ENCODE measurements at regions not wholly inside any gene's neighbourhood (a gene's known extent, or its start where the extent isn't known, plus 50 kb on each side); places are given as distances from the start of the nearest gene placed in this dataset.

DNA sequence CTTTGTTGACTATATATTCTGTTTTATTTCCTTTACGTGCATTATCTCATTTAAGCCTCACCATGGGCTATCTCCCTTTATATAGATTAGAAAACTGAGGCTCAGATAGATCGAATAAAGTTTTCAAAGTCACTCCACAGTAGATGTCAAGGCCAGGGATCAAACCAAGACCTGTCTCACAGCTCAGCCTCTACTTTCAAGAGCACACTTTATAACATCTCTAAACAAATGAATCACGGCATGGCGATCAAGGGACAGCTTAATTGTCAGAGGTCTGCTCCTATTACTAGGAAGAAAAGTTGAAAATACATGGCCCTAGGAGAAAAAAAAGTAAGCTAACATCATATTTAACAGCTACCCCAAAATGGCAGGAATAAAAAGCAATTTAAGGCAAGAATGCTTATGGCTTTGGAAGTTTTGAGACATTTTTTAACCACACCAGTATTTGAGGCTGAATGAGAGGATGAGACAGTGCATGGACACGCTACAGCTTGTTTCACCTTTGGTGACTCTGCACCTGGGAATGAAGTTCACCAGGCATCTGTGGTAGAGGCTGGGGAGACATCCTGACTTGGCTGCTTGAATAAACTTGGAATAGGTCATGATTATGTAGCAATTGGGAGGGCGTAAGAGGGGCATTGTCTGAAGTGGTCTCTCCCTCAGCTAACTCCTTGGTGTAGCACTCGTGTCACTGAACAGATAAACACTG, 486.8 kb upstream of the WWC1 start:
- no peak for DNase-seq (ENCODE audit: extremely low spot score)
- WGBS: 80% methylated on average over 7 of the region's 7 CpGs
- no peaks in the 10 kb centered on the region for H3K4me1 ChIP-seq (ENCODE audit: insufficient read depth)
- no peaks in the 10 kb centered on the region for H3K36me3 ChIP-seq (ENCODE audit: insufficient read depth)
- H3K27ac ChIP-seq (ENCODE audit: low read depth): no peak overlapping the region
- H3K4me3 ChIP-seq (ENCODE audit: low read depth, low read length): no peak overlapping the region

DNA sequence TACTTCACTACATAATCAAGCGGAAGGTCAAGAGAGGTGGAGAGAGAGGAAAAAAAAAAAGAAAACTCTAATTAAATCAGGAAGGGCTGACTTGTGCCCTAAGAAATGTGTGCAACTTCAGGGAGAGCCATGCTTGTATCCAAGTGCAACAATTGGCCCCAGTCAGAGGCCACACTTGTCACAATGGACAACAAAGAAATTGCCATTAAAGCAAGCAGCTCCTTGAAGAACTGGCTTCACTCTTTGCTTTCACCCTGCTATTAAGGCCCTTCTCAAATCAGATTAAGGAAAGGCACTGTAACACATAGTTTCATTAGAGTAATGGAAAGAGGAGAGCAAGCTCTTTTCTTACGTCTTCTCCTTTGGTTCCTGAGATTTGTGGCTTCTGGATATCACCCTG, 480.9 kb upstream of the WWC1 start:
- Histone ChIP-seq H3K27ac (ENCODE audit: low read depth) (no peak overlapping the region), H3K4me3 (ENCODE audit: low read depth, low read length) (no peak overlapping the region), H3K36me3 (ENCODE audit: insufficient read depth) (no peaks in the 10 kb centered on the region), H3K4me1 (ENCODE audit: insufficient read depth) (no peaks in the 10 kb centered on the region)
- no peak for DNase-seq (ENCODE audit: extremely low spot score)
- WGBS: 87% methylated on average over 2 of the region's 2 CpGs

DNA sequence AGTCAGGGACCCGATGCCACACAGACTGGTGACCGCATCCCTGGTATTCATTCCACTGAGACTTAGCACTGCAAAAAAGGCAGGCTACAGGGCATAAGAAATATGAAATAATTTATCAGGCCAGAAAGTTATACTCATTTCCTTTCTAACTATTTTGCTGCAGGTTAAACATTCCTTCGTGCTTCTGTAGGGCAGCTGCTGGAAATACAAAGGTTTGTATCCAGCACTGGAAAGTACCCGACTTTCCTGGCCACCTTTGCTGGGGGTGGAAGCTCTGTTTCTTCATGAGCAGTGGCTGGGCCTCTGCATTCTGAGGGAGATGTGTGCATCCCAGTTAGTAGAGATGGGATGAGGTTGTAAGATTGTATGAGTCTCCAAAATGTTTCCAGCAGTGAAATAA, 478.6 kb upstream of the WWC1 start:
- H3K4me3 ChIP-seq (ENCODE audit: low read depth, low read length): no peak overlapping the region
- H3K4me1 ChIP-seq (ENCODE audit: insufficient read depth): no peaks in the 10 kb centered on the region
- no peak overlapping the region for H3K27ac ChIP-seq (ENCODE audit: low read depth)
- no peaks in the 10 kb centered on the region for H3K36me3 ChIP-seq (ENCODE audit: insufficient read depth)
- DNase-seq (ENCODE audit: extremely low spot score): no peak
- WGBS: 84% methylated on average over 4 of the region's 4 CpGs

DNA sequence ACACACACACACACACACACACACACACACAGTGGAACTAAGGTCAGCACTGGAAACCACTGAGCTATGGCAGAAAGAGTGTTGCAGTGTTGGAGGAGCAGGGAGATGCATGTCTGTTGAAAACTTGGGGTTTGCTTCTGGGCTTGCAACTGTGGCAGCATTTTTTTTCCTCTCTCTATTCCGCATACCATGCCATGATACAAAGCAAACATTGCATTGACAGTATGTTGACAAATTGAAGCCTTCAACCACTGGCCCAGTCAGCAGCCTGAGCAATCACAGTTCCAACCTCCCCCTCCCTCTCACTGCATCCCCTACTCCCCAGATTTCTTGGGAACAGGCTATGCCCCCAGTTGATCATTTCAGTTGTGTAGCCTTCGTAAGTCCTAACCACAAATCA, 478.1 kb upstream of the WWC1 start:
- no peaks in the 10 kb centered on the region for H3K4me1 ChIP-seq (ENCODE audit: insufficient read depth)
- WGBS: 82% methylated on average over 2 of the region's 2 CpGs
- no peaks in the 10 kb centered on the region for H3K36me3 ChIP-seq (ENCODE audit: insufficient read depth)

DNA sequence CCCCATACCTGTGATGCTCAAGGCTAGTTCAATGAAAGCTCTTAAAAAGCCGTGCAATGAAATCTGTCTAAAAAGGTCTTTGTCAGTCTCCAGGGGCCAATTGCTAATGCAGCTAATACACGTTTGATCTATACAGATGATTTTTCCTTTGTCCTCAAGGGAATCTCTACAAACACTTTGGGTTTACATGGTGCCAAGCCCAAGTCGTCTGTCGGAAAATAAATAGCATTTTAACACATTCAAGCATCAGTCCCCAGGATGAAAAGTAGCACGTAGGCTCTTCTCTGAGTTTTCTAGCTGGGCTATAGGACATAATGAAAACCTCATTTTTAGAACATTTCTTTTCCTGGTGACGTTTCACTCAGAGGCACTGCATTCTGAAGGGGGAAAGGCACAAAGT, 477.4 kb upstream of the WWC1 start:
- 80% methylated on average over 6 of the region's 6 CpGs for WGBS
- no peak overlapping the region for H3K27ac ChIP-seq (ENCODE audit: low read depth)
- no peaks in the 10 kb centered on the region for H3K36me3 ChIP-seq (ENCODE audit: insufficient read depth)
- H3K4me1 ChIP-seq (ENCODE audit: insufficient read depth): no peaks in the 10 kb centered on the region
- no peak for DNase-seq (ENCODE audit: extremely low spot score)
- H3K4me3 ChIP-seq (ENCODE audit: low read depth, low read length): no peak overlapping the region

More for the DNA sequence above, 478.1 kb upstream of the WWC1 start:
- Histone ChIP-seq H3K27ac (ENCODE audit: low read depth) (no peak overlapping the region), H3K4me3 (ENCODE audit: low read depth, low read length) (no peak overlapping the region)
- no peak for DNase-seq (ENCODE audit: extremely low spot score)

DNA sequence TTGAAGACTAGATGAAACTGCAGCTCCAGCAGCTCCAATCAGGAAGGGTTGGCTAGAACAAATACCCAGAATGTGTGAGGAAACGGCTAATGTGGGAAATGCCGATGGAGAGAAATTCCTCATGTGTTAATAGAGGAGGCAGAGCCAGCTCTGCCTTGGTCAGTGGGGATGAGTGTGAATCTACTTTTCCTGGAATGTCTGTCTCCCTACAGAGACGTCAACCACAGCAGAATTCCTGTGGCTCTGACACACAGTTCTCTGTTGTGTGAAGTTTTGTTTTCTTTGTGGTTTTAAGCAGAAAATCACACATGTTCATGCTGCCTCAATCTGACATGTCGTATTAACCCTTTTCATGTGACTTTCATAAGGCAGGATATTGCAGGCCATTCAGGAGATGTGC, 476.6 kb upstream of the WWC1 start:
- Histone ChIP-seq H3K4me3 (ENCODE audit: low read depth, low read length) (no peak overlapping the region), H3K36me3 (ENCODE audit: insufficient read depth) (no peaks in the 10 kb centered on the region), H3K27ac (ENCODE audit: low read depth) (no peak overlapping the region), H3K4me1 (ENCODE audit: insufficient read depth) (no peaks in the 10 kb centered on the region)
- DNase-seq (ENCODE audit: extremely low spot score): no peak
- WGBS: 63% methylated on average over 4 of the region's 4 CpGs

DNA sequence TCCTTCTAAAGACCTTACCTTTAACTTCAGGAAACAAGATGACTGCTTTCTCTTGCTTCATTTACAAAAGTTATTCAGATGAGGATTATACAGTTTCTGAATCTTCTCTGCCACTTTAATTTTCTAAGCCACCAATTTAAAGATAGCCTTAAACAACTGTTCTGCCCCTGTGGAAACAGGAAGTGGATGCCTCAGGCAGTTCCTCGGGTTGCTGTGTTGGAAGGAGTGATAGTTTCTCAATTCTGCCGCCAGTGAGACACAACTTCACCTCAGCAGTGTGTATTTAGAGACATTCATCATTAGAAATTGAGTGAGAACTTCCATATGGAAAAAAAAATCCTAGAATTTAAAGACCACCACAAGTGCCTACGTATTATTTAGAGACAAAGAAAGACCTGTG, 475.1 kb upstream of the WWC1 start:
- Histone ChIP-seq H3K4me1 (ENCODE audit: insufficient read depth) (no peaks in the 10 kb centered on the region), H3K4me3 (ENCODE audit: low read depth, low read length) (no peak overlapping the region), H3K36me3 (ENCODE audit: insufficient read depth) (no peaks in the 10 kb centered on the region), H3K27ac (ENCODE audit: low read depth) (no peak overlapping the region)
- 52% methylated on average over 3 of the region's 3 CpGs for WGBS
- no peak for DNase-seq (ENCODE audit: extremely low spot score)

DNA sequence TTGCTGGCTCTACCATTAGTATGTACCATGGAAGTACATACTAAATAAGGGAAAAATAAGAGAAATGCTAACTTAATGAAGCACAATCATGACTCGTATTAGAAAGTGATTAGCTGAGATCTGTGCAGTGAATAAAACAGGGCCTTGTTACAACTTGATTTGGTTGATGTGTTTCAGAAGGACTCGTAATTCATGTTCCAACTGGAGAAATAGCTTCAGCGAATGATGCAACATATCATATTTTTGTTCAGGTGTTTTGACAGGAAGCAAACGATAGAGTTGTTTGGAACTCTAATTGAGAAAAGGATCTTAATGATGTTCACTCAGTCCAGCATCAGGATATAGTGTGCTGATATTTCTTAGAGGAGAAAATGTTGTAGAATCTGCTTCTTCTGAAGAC, 474.6 kb upstream of the WWC1 start:
- DNase-seq (ENCODE audit: extremely low spot score): no peak
- no peak overlapping the region for H3K27ac ChIP-seq (ENCODE audit: low read depth)
- no peaks in the 10 kb centered on the region for H3K4me1 ChIP-seq (ENCODE audit: insufficient read depth)
- no peak overlapping the region for H3K4me3 ChIP-seq (ENCODE audit: low read depth, low read length)
- H3K36me3 ChIP-seq (ENCODE audit: insufficient read depth): no peaks in the 10 kb centered on the region
- WGBS: 80% methylated on average over 4 of the region's 4 CpGs

DNA sequence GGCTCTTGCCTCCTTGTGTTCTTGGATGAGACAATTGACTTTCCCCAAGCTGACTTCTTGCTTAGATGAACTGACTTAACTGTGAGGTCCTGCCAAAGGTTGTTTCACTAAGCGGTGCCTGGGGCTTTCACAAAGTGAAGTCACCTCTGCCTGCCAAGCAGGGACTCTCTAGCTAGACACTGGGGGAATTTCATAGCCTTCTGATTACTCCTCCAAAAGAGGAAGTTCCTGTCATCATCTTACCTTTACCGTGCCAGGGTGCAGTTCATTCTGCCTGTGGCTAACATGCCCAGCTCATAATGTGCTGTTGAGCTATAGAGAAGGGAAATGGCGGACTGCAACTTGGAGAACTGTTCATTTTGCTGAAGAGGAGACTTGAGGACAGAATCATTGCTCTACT, 472.0 kb upstream of the WWC1 start:
- no peak overlapping the region for H3K27ac ChIP-seq (ENCODE audit: low read depth)

DNA sequence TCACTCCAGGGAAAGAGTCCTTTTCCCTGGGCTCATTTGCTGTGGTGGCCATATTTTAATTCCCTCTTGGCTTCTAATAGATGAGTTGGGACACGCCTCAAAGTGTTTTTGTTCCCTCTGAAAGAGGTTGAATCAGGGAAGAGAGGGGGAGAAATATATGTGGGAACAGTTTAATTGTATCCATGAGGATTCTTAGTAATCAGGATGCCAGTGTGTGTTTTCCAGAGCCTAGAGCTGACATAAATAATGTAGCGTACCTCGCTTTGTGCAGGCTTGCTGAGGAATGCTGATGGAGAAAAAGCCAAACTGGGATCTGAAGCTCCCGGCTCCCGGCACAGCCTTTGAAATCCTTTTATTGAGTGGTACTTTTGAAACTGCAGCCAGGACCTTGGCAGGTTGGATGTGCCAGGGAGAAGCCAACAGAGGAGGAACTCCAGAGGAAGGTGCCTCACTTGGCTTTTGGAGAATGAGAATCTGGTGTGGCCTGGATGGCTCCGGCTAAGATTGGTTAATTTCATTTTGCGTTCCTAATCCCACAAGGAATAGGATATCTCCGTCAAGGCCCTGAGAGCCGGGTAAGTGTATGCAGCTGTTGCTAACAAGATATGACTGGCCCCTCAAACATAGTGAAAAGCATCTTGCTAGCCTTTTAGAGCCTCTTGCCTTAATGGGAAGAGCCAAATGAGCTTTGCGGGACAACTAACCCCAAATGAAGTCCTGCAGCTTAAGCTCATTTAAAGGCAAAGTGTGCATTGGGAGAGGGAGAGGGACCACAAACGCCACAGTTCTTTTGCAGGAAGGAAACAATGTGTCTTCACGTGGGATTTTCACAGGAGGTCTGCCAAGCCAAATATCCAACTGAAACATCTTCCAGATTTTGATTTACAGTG, 471.1 kb upstream of the WWC1 start:
- 40% methylated on average over 12 of the region's 12 CpGs for WGBS
- no peak for DNase-seq (ENCODE audit: extremely low spot score)

More for the DNA sequence above, 472.0 kb upstream of the WWC1 start:
- H3K36me3 ChIP-seq (ENCODE audit: insufficient read depth): no peaks in the 10 kb centered on the region
- H3K4me3 ChIP-seq (ENCODE audit: low read depth, low read length): no peak overlapping the region
- 88% methylated on average over 3 of the region's 3 CpGs for WGBS
- H3K4me1 ChIP-seq (ENCODE audit: insufficient read depth): no peaks in the 10 kb centered on the region
- DNase-seq (ENCODE audit: extremely low spot score): no peak

DNA sequence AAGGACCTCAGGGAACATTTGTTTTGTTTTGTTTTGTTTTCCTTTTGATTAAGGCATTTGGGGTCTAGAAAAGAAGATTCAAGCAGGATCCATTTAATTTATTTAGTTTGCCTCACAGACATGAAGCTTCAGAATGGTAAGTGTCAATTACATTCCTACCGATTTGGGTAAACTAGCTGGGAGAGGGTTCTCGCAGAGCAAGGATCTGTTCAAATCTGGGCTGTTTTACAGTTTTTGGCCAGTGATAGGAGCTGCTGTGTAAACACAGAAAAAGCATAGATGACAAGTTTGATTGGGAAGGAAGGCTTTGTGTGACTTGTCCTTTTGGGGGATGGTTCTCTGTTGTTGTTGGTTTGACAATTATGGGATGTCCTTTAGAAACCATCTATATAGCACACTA, 470.3 kb upstream of the WWC1 start:
- Histone ChIP-seq H3K4me3 (ENCODE audit: low read depth, low read length) (no peak overlapping the region), H3K36me3 (ENCODE audit: insufficient read depth) (no peaks in the 10 kb centered on the region), H3K4me1 (ENCODE audit: insufficient read depth) (no peaks in the 10 kb centered on the region), H3K27ac (ENCODE audit: low read depth) (no peak overlapping the region)
- WGBS: 43% methylated on average over 2 of the region's 2 CpGs
- no peak for DNase-seq (ENCODE audit: extremely low spot score)

More for the DNA sequence above, 471.1 kb upstream of the WWC1 start:
- Histone ChIP-seq H3K36me3 (ENCODE audit: insufficient read depth) (no peaks in the 10 kb centered on the region), H3K4me1 (ENCODE audit: insufficient read depth) (no peaks in the 10 kb centered on the region), H3K27ac (ENCODE audit: low read depth) (no peak overlapping the region), H3K4me3 (ENCODE audit: low read depth, low read length) (no peak overlapping the region)

DNA sequence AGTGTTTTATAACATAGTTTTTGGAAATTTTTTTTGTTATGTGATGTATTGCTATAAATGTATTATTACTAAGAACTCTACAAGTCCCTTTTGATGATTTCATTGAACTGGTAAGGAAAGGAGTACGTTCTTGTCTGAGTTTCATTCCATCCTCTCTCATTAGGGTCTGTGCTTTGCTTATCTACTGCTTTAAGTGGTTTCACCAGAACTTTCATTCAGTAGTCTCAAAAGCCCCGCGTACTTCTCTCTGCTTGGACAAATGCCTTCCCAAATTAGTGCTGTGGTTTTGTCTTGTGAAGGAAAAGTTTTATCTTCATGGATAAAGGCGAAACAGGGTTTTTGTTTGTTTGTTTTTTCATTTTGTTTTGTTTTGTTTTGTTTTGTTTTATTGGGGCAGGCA, 469.8 kb upstream of the WWC1 start:
- 73% methylated on average over 4 of the region's 4 CpGs for WGBS
- H3K4me1 ChIP-seq (ENCODE audit: insufficient read depth): no peaks in the 10 kb centered on the region
- no peak overlapping the region for H3K4me3 ChIP-seq (ENCODE audit: low read depth, low read length)
- H3K27ac ChIP-seq (ENCODE audit: low read depth): no peak overlapping the region
- DNase-seq (ENCODE audit: extremely low spot score): no peak
- no peaks in the 10 kb centered on the region for H3K36me3 ChIP-seq (ENCODE audit: insufficient read depth)

DNA sequence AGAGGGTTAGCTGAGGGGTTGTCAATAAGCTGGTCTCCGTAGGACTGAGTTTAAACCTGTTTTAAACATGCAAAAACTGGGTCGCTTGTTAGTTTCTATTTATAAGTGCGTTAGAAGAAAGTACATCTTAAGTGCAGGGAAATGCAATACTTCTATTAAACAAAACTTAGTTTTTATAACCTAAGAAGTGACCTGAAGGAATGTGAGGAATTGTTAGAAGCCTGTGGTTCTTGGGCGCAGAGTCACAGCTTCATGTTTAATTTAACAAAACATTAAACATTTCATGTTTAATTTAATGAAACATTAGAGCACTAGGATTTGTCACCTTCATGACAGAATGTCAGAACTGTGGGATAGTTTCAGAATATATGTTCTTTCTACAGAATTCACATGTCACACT, 469.2 kb upstream of the WWC1 start:
- Histone ChIP-seq H3K4me1 (ENCODE audit: insufficient read depth) (no peaks in the 10 kb centered on the region), H3K36me3 (ENCODE audit: insufficient read depth) (no peaks in the 10 kb centered on the region), H3K27ac (ENCODE audit: low read depth) (no peak overlapping the region), H3K4me3 (ENCODE audit: low read depth, low read length) (no peak overlapping the region)
- no peak for DNase-seq (ENCODE audit: extremely low spot score)
- WGBS: 82% methylated on average over 4 of the region's 4 CpGs

DNA sequence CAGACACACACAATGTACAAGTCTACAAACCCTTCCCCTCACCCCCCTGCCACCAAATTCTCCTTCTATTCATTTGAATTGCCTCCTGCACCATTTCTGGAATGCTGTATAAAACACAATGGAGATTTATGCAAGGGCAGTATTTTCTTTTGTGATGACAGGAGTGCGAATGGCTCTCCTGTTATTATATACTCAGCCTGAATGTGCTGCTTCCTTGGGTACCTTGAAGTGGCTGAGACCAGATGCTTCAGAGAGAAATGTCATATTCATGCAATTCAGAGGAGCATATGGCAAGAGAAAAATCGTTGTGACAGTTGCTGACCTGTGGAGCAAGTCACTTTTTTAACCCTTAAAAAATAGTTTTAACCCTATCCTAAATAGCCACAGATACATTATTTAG, 468.0 kb upstream of the WWC1 start:
- Histone ChIP-seq H3K27ac (ENCODE audit: low read depth) (no peak overlapping the region), H3K4me1 (ENCODE audit: insufficient read depth) (no peaks in the 10 kb centered on the region), H3K4me3 (ENCODE audit: low read depth, low read length) (no peak overlapping the region), H3K36me3 (ENCODE audit: insufficient read depth) (no peaks in the 10 kb centered on the region)
- WGBS: 74% methylated on average over 2 of the region's 2 CpGs
- no peak for DNase-seq (ENCODE audit: extremely low spot score)
